GM06990 (cell line): ENCODE measurements at regions not wholly inside any gene's neighbourhood (a gene's known extent, or its start where the extent isn't known, plus 50 kb on each side); places are given as distances from the start of the nearest gene placed in this dataset.

Experiments
- DNase-seq: peaks from one replicate; pipeline ENCODE4 v3.0.0-alpha.2; 2011; ENCODE audit not compliant: insufficient read length; ENCODE audit errors: extremely low read depth
- H3K27me3 ChIP-seq: replicated peaks from 2 replicates; pipeline ENCODE4 v1.6.0; 2011; ENCODE audit warnings: low read length; ENCODE audit not compliant: control insufficient read depth, insufficient read depth
- H3K36me3 ChIP-seq: 2 replicates; pipeline ENCODE4 v1.5.1; 2011; ENCODE audit warnings: low read length; ENCODE audit not compliant: control insufficient read depth, insufficient read depth
- H3K4me3 ChIP-seq: replicated peaks from 2 replicates; pipeline ENCODE4 v1.5.1; 2011; ENCODE audit warnings: low read depth, mild to moderate bottlenecking, control low read depth, low read length
- CTCF ChIP-seq: IDR thresholded peaks from 2 replicates; pipeline ENCODE4 v1.5.1; 2011; ENCODE audit warnings: low read length, control low read depth, mild to moderate bottlenecking, inconsistent platforms; ENCODE audit not compliant: insufficient read depth, poor library complexity, severe bottlenecking

GRCh38 chrX:82087699-82088098 lies 885.8 kb downstream of the SH3BGRL start:
- Histone ChIP-seq H3K4me3 (no peak overlapping the region), H3K27me3 (no peaks in the 10 kb centered on the region), H3K36me3 (no peaks in the 10 kb centered on the region)
- TF ChIP-seq CTCF, result no peak
- no peak for DNase-seq

- H3K27me3 ChIP-seq, result no peaks in the 10 kb centered on the region
- no peak for TF ChIP-seq CTCF
- DNase-seq, result no peak
- H3K4me3 ChIP-seq, result no peak overlapping the region
- no peaks in the 10 kb centered on the region for H3K36me3 ChIP-seq
Measured at GRCh38 chrX:82092307-82092706, 890.4 kb downstream of the SH3BGRL start.

GRCh38 chrX:82125103-82125502 lies 923.2 kb downstream of the SH3BGRL start:
- Histone ChIP-seq H3K4me3 (no peak overlapping the region), H3K36me3 (no peaks in the 10 kb centered on the region), H3K27me3 (no peaks in the 10 kb centered on the region)
- TF ChIP-seq CTCF, result no peak
- DNase-seq, result no peak

DNA sequence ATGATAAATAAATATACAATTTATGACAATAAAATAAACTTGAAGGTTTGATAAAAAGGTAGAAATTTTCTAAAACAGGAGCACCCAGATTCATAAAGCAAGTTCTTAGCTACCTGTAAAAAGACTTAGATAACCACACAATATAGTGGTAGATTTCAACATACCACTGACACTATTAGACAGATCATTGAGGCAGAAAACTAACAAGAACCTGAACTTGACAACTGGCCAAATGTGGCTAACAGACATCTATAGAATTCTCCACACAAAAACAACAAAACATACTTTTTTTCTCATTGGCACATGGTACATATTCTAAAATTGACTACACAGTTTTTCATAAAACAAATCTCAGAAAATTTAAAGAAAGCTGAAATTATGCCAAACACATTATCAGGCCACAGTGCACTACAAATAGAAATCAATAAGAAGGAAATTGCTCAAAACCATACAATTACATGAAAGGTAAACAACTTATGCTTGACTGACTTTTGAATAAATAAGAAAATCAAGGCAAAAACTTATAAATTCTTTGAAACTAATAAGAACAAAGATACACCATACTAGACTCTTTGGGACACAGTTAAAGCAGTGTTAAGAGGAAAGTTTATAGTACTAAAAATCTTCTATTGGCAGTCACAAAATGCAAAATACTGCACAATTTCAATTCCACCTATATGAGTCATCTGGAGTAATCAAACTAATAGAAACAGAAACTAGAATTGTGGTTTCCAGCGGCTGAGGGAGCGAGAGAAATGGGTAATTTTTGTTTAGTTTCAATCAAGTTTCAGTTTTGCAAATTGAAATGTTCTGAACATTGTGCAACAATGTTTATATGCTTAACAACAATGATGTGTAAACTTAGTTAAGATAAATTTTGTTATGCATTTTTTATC lies 925.6 kb downstream of the SH3BGRL start:
- H3K36me3 ChIP-seq, result no peaks in the 10 kb centered on the region

DNA sequence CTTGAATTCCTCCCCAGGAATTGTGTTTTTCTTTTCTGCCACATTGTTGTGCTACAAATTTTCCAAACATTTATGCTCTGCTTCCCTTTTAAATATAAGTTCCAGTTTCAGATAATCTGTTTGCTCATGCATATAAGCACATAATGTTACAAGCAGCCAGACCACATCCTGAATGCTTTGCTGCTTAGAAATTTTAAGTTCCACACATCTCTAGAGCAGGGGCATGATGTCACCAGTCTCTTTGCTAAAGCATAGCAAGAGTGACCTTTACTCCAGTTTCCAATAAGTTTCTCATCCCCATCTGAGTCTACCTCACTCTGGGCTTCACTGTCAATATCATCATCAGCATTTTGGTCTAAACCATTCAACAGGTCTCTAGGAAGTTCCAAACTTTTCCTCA lies 932.5 kb downstream of the SH3BGRL start:
- Histone ChIP-seq H3K36me3 (no peaks in the 10 kb centered on the region), H3K4me3 (no peak overlapping the region), H3K27me3 (no peaks in the 10 kb centered on the region)
- DNase-seq, result no peak
- no peak for TF ChIP-seq CTCF

More for the DNA sequence above, 925.6 kb downstream of the SH3BGRL start:
- H3K4me3 ChIP-seq, result no peak overlapping the region
- DNase-seq, result peak; percentile 12
- no peaks in the 10 kb centered on the region for H3K27me3 ChIP-seq
- no peak for TF ChIP-seq CTCF
